ENCODE measurements at regions not wholly inside any gene's neighbourhood (a gene's known extent, or its start where the extent isn't known, plus 50 kb on each side); places are given as distances from the start of the nearest gene placed in this dataset.
"Not testable (repeated sequence)": the region's sequence is repeated elsewhere in the genome, so short reads cannot be mapped to it uniquely, and the experiment has no call there.

DNA sequence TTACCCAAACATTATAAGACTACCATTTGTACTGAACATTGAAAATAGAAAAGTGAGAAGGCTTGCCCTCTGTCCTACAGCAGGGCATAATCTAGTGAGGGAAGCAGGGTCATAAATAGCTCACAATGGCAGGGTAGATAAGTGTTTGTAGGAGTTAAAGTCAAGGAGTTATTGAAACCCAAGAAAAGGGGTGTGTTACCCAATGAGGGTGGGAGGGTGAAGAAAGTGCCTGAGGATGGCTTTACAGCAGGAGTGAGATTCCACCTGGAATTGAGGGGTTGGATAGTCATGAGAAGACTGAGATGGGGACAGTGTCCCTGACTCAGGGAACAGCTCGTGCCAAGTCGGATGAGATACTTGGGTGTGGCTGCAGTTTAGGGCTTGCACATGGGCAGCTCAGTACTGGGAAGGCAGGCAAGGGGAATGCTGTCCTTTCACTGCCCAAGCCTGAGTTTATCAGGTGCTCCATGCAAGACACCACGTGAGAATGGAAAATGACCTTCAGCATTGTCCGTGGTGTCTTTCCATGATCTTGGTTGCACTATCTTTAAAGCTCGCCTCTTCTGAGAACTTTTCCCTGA lies 393.2 kb upstream of the MAF start:
- H3K27ac ChIP-seq: no peak overlapping the region
- TF ChIP-seq ZFX (IDR thresholded peaks at IDR 0.05): no peak
- TF ChIP-seq, protein P1, sequence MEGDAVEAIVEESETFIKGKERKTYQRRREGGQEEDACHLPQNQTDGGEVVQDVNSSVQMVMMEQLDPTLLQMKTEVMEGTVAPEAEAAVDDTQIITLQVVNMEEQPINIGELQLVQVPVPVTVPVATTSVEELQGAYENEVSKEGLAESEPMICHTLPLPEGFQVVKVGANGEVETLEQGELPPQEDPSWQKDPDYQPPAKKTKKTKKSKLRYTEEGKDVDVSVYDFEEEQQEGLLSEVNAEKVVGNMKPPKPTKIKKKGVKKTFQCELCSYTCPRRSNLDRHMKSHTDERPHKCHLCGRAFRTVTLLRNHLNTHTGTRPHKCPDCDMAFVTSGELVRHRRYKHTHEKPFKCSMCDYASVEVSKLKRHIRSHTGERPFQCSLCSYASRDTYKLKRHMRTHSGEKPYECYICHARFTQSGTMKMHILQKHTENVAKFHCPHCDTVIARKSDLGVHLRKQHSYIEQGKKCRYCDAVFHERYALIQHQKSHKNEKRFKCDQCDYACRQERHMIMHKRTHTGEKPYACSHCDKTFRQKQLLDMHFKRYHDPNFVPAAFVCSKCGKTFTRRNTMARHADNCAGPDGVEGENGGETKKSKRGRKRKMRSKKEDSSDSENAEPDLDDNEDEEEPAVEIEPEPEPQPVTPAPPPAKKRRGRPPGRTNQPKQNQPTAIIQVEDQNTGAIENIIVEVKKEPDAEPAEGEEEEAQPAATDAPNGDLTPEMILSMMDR (conservative IDR thresholded peaks at IDR 0.05): no peak

DNA sequence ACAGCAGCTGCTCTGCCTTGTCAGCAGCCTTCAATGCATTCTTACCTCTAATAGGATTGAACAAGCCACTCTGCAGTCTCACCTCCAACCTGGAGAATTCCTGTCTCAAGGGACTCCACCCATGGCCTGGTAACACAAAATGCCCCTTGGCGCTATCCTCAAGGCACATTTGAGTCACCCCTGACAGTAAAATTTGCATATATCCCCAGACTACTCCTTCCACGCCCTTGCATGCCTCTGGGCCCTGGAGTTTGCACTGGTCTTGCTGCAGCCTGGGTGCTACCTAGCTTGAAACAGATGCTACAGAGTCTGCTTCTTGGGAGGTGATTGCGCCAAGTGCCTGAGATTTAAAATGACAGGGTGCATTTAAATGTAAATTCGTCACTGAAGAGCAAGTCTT lies 391.4 kb upstream of the MAF start:
- TF ChIP-seq ZFX (IDR thresholded peaks at IDR 0.05): no peak
- TF ChIP-seq, protein P1 (conservative IDR thresholded peaks at IDR 0.05): no peak
- H3K27ac ChIP-seq: no peak overlapping the region

DNA sequence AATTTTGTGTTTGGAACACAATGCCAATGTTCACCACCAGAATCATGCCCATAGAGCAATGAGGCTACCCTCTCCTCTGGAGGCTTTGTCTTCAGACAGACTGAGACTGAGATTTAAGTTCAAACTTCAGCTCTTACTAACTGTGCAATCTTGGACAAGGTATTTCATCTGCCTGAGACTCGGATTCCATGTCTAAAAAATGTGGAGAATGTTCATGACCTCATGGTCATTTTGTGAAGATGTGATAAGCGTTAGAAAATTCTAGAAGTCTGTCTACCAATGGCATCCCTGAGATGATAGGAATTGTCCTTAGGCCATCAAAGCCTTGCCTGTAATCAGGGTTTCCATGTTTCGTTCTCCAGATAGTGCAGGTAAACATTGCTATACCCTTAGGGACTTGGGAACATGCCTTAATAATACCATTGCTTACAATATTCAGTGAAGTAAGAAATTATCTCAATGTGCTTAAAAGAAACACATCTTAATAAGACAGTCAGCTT lies 388.2 kb upstream of the MAF start:
- TF ChIP-seq, protein P1 (conservative IDR thresholded peaks at IDR 0.05): no peak
- TF ChIP-seq ZFX (IDR thresholded peaks at IDR 0.05): no peak
- H3K27ac ChIP-seq: no peak overlapping the region

DNA sequence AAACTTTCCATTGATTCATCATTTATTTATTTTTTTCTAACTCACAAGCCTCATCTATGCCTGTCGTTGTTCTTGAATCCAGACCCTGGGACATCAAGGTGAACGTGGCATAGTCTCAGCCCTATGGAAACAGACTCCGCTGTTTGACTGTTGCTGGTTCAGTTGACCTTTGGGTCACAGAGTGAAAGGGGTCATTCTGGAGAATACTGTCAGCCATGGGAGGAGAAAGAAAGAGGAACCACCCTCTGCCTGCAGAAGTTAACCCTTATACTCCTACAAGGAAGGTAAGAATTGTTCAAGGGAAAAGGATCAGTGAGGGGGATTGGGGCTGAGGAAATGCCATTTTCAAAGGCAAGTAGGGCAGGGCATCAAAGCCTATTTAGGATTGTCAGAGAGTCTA lies 387.6 kb upstream of the MAF start:
- no peak for TF ChIP-seq ZFX (IDR thresholded peaks at IDR 0.05)
- TF ChIP-seq, protein P1 (conservative IDR thresholded peaks at IDR 0.05): no peak
- H3K27ac ChIP-seq: no peak overlapping the region

DNA sequence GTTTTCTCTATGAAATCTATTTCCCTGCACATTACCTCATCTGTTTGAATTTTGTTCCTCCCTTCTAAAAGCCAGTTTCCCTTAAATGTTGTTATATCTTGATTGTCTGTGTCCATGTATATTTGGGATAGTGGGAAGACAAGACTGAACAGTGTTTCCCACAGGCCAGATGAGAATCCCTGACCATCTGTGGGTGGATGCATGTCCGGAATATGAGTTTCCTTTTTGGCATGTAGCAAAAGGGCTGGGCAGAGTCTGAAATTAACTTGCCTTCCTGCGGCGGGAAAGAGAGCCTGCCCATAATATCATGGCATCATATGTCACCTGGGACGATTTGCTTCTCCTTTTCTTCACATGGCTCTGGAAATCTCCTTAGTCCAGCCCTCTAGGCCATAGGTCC lies 385.8 kb upstream of the MAF start:
- TF ChIP-seq, protein P1 (conservative IDR thresholded peaks at IDR 0.05): no peak
- no peak for TF ChIP-seq ZFX (IDR thresholded peaks at IDR 0.05)
- no peak overlapping the region for H3K27ac ChIP-seq

DNA sequence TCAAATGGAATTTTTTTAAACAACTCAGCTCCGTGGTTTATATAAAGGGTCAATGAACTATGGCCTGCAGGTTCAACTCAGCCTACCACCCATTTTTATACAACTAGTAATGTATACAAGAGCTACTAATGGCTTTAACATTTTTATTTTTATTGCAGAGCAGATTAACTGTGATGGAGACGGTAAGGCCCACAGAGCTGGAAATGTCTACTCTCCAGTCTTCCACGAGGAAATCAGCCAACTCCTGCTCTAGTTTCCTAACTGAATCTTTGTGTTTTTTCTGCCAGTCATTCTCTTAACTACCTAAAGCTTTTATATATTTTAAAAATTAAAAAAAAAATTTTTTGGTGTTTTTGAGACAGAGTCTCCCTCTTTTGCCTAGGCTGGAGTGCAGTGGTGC lies 385.1 kb upstream of the MAF start:
- H3K27ac ChIP-seq: no peak overlapping the region
- no peak for TF ChIP-seq ZFX (IDR thresholded peaks at IDR 0.05)
- TF ChIP-seq, protein P1 (conservative IDR thresholded peaks at IDR 0.05): no peak

DNA sequence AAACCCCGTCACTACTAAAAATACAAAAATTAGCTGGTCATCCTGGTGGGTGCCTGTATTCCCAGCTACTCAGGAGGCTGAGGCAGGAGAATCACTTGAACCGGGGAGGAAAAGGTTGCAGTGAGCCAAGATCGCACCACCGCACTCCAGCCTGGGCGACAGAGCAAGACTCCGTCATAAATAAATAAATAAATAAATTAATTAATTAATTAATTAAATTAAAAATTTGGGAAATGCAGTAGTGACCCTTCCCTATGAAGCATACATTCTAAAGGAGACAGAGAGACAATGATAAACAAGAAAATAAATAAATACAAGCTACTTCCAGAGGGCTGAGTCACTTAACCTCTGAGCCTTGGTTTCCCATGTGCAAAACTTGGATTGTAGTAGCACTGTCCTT lies 383.6 kb upstream of the MAF start:
- not testable (repeated sequence) for H3K27ac ChIP-seq

DNA sequence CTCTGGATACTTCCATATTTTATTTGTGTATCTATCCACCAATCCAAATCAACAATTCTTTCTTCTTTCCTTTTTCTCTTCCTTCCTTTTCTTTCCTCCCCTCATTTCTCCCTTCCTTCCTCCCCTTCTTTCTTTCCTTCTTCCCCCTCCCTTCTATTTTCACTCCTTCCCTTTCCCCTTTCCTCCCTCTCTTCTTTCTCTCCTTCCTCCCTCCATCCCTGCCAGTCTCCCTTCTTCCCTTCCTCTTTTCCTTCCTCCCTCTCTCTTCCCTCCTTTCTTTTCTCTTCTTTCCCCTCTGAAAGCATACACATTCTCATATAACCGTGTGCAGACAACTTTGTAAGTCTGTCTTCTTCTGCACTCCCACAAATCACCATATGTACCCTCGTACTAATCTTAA lies 382.3 kb upstream of the MAF start:
- no peak overlapping the region for H3K27ac ChIP-seq
- no peak for TF ChIP-seq ZFX (IDR thresholded peaks at IDR 0.05)
- TF ChIP-seq, protein P1 (conservative IDR thresholded peaks at IDR 0.05): no peak

All from C4-2B (cell line).